Stimulated activated CD4-positive, alpha-beta T cell treated with anti-CD3 and anti-CD28 coated beads, Interleukin-4, amount 100 ng/mL, for 48 hours (primary cell): ENCODE measurements at regions not wholly inside any gene's neighbourhood (a gene's known extent, or its start where the extent isn't known, plus 50 kb on each side); places are given as distances from the start of the nearest gene placed in this dataset.
"Not testable (repeated sequence)": the region's sequence is repeated elsewhere in the genome, so short reads cannot be mapped to it uniquely, and the experiment has no call there.

Experiments
- DNase-seq, 2 donors: peaks; one replicate each; pipeline ENCODE4 v3.0.0-alpha.2; 2020; ENCODE audit warnings: low read depth in 2 of 2

GRCh38 chr7:47190462-47190861, 391.4 kb downstream of the TNS3 start:
- no peak for DNase-seq

GRCh38 chr7:47188653-47189315, 393.1 kb downstream of the TNS3 start:
- no peak for DNase-seq

- DNase-seq: no peak
Observed at GRCh38 chr7:47188136-47188535, 393.8 kb downstream of the TNS3 start.

GRCh38 chr7:47186316-47186715, 395.6 kb downstream of the TNS3 start:
- DNase-seq: no peak

GRCh38 chr7:47185839-47186238, 396.1 kb downstream of the TNS3 start:
- DNase-seq: no peak

- DNase-seq: no peak
Observed at GRCh38 chr7:47185170-47185569, 396.7 kb downstream of the TNS3 start.

- no peak for DNase-seq
Observed at GRCh38 chr7:47183862-47184590, 397.9 kb downstream of the TNS3 start.

GRCh38 chr7:47181746-47182361, 400.1 kb downstream of the TNS3 start:
- no peak for DNase-seq

- no peak for DNase-seq
Observed at GRCh38 chr7:47180516-47180826, 401.4 kb downstream of the TNS3 start.

GRCh38 chr7:47179812-47180515, 401.9 kb downstream of the TNS3 start:
- DNase-seq: no peak

GRCh38 chr7:47172602-47173539, 409.0 kb downstream of the TNS3 start:
- not testable (repeated sequence) for DNase-seq

GRCh38 chr7:47170516-47170915, 411.4 kb downstream of the TNS3 start:
- no peak for DNase-seq

- no peak for DNase-seq
Observed at GRCh38 chr7:47154791-47155190, 427.1 kb downstream of the TNS3 start.

GRCh38 chr7:47153576-47153975, 428.3 kb downstream of the TNS3 start:
- DNase-seq: no peak

GRCh38 chr7:47153058-47153457, 428.9 kb downstream of the TNS3 start:
- no peak for DNase-seq

- no peak for DNase-seq
Observed at GRCh38 chr7:47152307-47152706, 429.6 kb downstream of the TNS3 start.

- no peak for DNase-seq
Observed at GRCh38 chr7:47150497-47151260, 431.2 kb downstream of the TNS3 start.

- DNase-seq: no peak
Observed at GRCh38 chr7:47149971-47150370, 431.9 kb downstream of the TNS3 start.

- no peak for DNase-seq
Observed at GRCh38 chr7:47149208-47149839, 432.6 kb downstream of the TNS3 start.

GRCh38 chr7:47148536-47149207, 433.2 kb downstream of the TNS3 start:
- no peak for DNase-seq
